B cell (primary cell): ENCODE measurements at regions not wholly inside any gene's neighbourhood (a gene's known extent, or its start where the extent isn't known, plus 50 kb on each side); places are given as distances from the start of the nearest gene placed in this dataset.

ENCODE experiments used
- EZH2 ChIP-seq: IDR thresholded peaks from 2 replicates; pipeline ENCODE4 v1.6.1; 2012; ENCODE audit warnings: borderline replicate concordance, low read depth, mild to moderate bottlenecking, moderate library complexity, low read length; ENCODE audit not compliant: insufficient read depth, poor library complexity, severe bottlenecking
- TF ChIP-seq, protein P1 (sequence below): fragments of 200-600 bp; IDR thresholded peaks from one replicate; pipeline ENCODE4 v1.8.0; 2022; ENCODE audit warnings: antibody characterized with exemption, mild to moderate bottlenecking

- TF ChIP-seq, protein P1, sequence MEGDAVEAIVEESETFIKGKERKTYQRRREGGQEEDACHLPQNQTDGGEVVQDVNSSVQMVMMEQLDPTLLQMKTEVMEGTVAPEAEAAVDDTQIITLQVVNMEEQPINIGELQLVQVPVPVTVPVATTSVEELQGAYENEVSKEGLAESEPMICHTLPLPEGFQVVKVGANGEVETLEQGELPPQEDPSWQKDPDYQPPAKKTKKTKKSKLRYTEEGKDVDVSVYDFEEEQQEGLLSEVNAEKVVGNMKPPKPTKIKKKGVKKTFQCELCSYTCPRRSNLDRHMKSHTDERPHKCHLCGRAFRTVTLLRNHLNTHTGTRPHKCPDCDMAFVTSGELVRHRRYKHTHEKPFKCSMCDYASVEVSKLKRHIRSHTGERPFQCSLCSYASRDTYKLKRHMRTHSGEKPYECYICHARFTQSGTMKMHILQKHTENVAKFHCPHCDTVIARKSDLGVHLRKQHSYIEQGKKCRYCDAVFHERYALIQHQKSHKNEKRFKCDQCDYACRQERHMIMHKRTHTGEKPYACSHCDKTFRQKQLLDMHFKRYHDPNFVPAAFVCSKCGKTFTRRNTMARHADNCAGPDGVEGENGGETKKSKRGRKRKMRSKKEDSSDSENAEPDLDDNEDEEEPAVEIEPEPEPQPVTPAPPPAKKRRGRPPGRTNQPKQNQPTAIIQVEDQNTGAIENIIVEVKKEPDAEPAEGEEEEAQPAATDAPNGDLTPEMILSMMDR, result no peak
- no peak for TF ChIP-seq EZH2
Observed at GRCh38 chr14:85295318-85295717, 234.6 kb upstream of the FLRT2 start.
